Pancreas (tissue), 10 donors: ENCODE measurements at regions not wholly inside any gene's neighbourhood (a gene's known extent, or its start where the extent isn't known, plus 50 kb on each side); places are given as distances from the start of the nearest gene placed in this dataset.

Source experiments
- ATAC-seq, 4 donors: fragments of 200-7000 bp; cut with Tn5 transposase; one replicate each; pipeline versions ENCODE4 v1.8.0 to v1.9.1; 2020; ENCODE audit warnings: mild to moderate bottlenecking in 4 of 4, moderate library complexity in 4 of 4
- DNase-seq, 6 donors: peaks; one replicate each; pipeline ENCODE4 v3.0.0-alpha.2; 2020
- FAIRE-seq: peaks from 2 replicates; lab custom pipeline; 2012; peaks lifted over from hg19 to GRCh38; lab: Jason Lieb, UNC
- H3K27ac ChIP-seq, 4 donors: fragments of 200-600 bp; sonication (generic); 1 replicate in 3 of 4; 2 replicates in 1 of 4; pipeline versions ENCODE4 v1.5.0 to v1.8.0; 2020
- H3K27me3 ChIP-seq, 4 donors: fragments of 200-600 bp; one replicate each; pipeline ENCODE4 v1.8.0; 2021
- H3K36me3 ChIP-seq, 3 donors: fragments of 200-600 bp; sonication (generic) in 1 of 3; one replicate each; pipeline versions ENCODE4 v1.5.0 to v1.8.0; 2020 to 2021
- H3K4me1 ChIP-seq, 3 donors: fragments of 200-600 bp; one replicate each; pipeline ENCODE4 v1.8.0; 2021
- H3K4me3 ChIP-seq, 4 donors: fragments of 200-600 bp; sonication (generic) in 2 of 4; one replicate each; pipeline versions ENCODE4 v1.5.0 to v1.8.0; 2020 to 2021
- H3K9me3 ChIP-seq, 4 donors: fragments of 200-600 bp; one replicate each; pipeline ENCODE4 v1.8.0; 2021
- WGBS, 2 donors: extraction: QIAGEN DNeasy Blood & Tissue Kit; methylation state at CpG; one replicate each; pipeline ENCODE4 v1.1.7; 2013; 5-methylcytosine and 5-hydroxymethylcytosine counted together
- intact Hi-C, 3 donors: fragments of 100-400 bp; cut with DNase I; formaldehyde crosslinking; loops; one replicate each; pipeline versions ENCODE4 v1.11.1 to v1.14.2; 2022
- TF ChIP-seq, protein P1 (sequence below), 4 donors: fragments of 200-600 bp; sonication (generic) in 3 of 4; IDR thresholded peaks; one replicate each; pipeline versions ENCODE4 v1.5.0 to v1.8.0; 2021; ENCODE audit warnings: antibody characterized with exemption in 4 of 4
- donor health status: healthy with polysubstance abuse.
- donor health status: DM: no; HTN: no; CAD: no; lungs with moderate emphysema.
- donor health status: DM: no; HTN: no; CAD: no.
- donor health status: control.
- donor health status: control.
- donor health status: Bipolar disorder and iron deficiency.
- donor health status: DM: yes; HTN: yes; CAD: no.
- donor health status: DM: no; HTN: no; CAD: no.
- donor health status: DM: no; HTN: no; CAD: no.
- donor health status: DM: yes; HTN: yes; CAD: no.

GRCh38 chr20:60926831-60927230 is 325.2 kb upstream of the CDH4 start:
- H3K36me3 ChIP-seq: no peaks in the 10 kb centered on the region
- intact Hi-C loops: no loop called here
- FAIRE-seq (no peak), DNase-seq (no peak), ATAC-seq (no peak)
- 40 to 62% methylated on average over 4 of the region's 4 CpGs for WGBS, 2 donors
- H3K27me3 ChIP-seq: peaks cover 0 to 4% (median 0%) of the 10 kb centered on the region in 4 donors
- H3K4me1 ChIP-seq: no peaks in the 10 kb centered on the region
- no peaks in the 10 kb centered on the region for H3K9me3 ChIP-seq
- H3K4me3 ChIP-seq: no peak overlapping the region
- TF ChIP-seq, protein P1, sequence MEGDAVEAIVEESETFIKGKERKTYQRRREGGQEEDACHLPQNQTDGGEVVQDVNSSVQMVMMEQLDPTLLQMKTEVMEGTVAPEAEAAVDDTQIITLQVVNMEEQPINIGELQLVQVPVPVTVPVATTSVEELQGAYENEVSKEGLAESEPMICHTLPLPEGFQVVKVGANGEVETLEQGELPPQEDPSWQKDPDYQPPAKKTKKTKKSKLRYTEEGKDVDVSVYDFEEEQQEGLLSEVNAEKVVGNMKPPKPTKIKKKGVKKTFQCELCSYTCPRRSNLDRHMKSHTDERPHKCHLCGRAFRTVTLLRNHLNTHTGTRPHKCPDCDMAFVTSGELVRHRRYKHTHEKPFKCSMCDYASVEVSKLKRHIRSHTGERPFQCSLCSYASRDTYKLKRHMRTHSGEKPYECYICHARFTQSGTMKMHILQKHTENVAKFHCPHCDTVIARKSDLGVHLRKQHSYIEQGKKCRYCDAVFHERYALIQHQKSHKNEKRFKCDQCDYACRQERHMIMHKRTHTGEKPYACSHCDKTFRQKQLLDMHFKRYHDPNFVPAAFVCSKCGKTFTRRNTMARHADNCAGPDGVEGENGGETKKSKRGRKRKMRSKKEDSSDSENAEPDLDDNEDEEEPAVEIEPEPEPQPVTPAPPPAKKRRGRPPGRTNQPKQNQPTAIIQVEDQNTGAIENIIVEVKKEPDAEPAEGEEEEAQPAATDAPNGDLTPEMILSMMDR (IDR thresholded peaks at IDR 0.05): no peak
- H3K27ac ChIP-seq: no peak overlapping the region

DNA sequence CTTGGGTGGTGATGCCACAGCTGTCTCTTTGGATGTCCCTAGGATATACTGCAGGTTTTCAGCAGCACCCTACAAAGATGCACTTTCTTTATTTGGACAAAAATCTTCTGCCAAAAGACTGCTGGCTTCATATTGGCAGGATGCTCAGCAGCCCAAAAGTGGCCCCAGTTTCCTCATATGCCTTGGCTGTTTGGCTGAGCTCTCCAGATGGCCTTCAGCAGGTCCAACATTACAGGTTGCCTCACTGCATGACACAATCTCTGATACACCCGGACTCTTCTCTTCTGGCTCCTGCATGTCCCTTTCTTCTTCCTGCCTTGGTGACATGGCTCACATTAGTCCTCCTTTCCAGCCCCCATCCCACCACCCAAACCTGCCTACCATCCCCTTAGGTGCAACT is 323.7 kb upstream of the CDH4 start:
- TF ChIP-seq, protein P1 (IDR thresholded peaks at IDR 0.05): no peak
- Histone ChIP-seq H3K36me3 (no peaks in the 10 kb centered on the region), H3K9me3 (no peaks in the 10 kb centered on the region), H3K4me1 (no peaks in the 10 kb centered on the region), H3K27ac (no peak overlapping the region), H3K27me3 (peaks cover 0 to 4% (median 0%) of the 10 kb centered on the region in 4 donors), H3K4me3 (no peak overlapping the region)
- FAIRE-seq: no peak
- no peak for ATAC-seq
- no peak for DNase-seq
- 48 to 85% methylated on average over 1 of the region's 1 CpG for WGBS, 2 donors
- intact Hi-C loops: no loop called here

DNA sequence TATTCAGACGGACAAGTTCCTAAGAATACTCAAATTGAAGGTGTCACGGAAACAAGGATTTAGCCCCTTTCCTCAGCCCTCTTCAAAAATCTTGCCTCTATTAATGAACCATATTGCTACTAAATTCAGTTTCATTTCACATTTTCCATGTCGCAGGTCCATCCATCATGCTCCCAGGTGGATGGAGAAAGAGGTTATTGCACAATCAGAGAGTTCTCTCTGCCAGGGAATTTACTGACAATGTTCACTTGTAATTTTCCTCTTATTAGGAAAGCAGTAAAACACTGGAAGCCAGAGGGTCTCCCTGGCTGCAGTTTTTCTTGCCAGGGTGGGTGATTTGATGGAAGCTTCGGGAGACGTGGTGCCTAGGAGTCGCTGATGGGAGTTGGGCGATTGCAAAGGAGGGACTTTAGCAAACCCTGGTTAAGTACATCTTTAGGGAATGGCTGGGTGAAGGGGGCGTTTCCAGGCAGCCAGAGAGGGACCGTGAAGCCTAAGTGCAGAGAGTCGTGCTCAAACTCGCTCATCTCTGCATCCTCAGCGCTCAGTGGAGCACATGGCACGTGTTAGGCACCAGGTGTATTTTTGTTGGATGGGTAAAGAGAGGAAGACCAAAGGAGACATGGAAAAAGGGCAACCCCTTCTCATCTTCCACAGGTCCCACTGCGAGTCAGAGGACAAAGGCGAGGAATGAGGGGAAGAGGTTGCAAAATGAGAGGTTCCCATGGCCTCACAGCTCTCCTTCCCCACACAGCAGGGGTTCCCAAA is 321.9 kb upstream of the CDH4 start:
- Histone ChIP-seq H3K9me3 (no peaks in the 10 kb centered on the region), H3K27me3 (peaks cover 0 to 4% (median 0%) of the 10 kb centered on the region in 4 donors), H3K36me3 (no peaks in the 10 kb centered on the region), H3K4me3 (no peak overlapping the region), H3K4me1 (no peaks in the 10 kb centered on the region), H3K27ac (no peak overlapping the region)
- no peak for DNase-seq
- TF ChIP-seq, protein P1 (IDR thresholded peaks at IDR 0.05): no peak
- no peak for ATAC-seq
- FAIRE-seq: no peak
- intact Hi-C loops: no loop called here
- 49 to 68% methylated on average over 15 of the region's 15 CpGs for WGBS, 2 donors

GRCh38 chr20:60931696-60932095 is 320.4 kb upstream of the CDH4 start:
- 23 to 36% methylated on average over 4 of the region's 4 CpGs for WGBS, 2 donors
- Histone ChIP-seq H3K27ac (no peak overlapping the region), H3K36me3 (no peaks in the 10 kb centered on the region), H3K27me3 (peaks cover 0 to 5% (median 0%) of the 10 kb centered on the region in 4 donors), H3K4me1 (no peaks in the 10 kb centered on the region), H3K4me3 (no peak overlapping the region), H3K9me3 (no peaks in the 10 kb centered on the region)
- TF ChIP-seq, protein P1 (IDR thresholded peaks at IDR 0.05): no peak
- DNase-seq: no peak
- intact Hi-C loops: no loop called here
- no peak for ATAC-seq
- no peak for FAIRE-seq

- no peak for FAIRE-seq
- no peak for ATAC-seq
- Histone ChIP-seq H3K4me1 (no peaks in the 10 kb centered on the region), H3K4me3 (no peak overlapping the region), H3K9me3 (no peaks in the 10 kb centered on the region), H3K27me3 (peaks cover 0 to 12% (median 0%) of the 10 kb centered on the region in 4 donors), H3K27ac (no peak overlapping the region), H3K36me3 (no peaks in the 10 kb centered on the region)
- intact Hi-C loops: no loop called here
- WGBS, 2 donors: 42 to 61% methylated on average over 3 of the region's 3 CpGs
- TF ChIP-seq, protein P1 (IDR thresholded peaks at IDR 0.05): no peak
- no peak for DNase-seq
These were observed 317.3 kb upstream of the CDH4 start for GRCh38 chr20:60934724-60935123.
